SK-N-SH treated with all-trans-retinoic acid at 6 μM for 48 hours (cell line): ENCODE measurements at regions not wholly inside any gene's neighbourhood (a gene's known extent, or its start where the extent isn't known, plus 50 kb on each side); places are given as distances from the start of the nearest gene placed in this dataset.

Experiments used
- ATAC-seq: fragments of 200-7000 bp; cut with Tn5 transposase; 3 replicates; pipeline ENCODE4 v1.9.1; 2020; ENCODE audit warnings: mild to moderate bottlenecking, moderate library complexity
- ARNTL ChIP-seq: fragments of 450-650 bp; formaldehyde crosslinking; IDR thresholded peaks from 2 replicates; pipeline ENCODE4 v1.5.0; 2020; ENCODE audit warnings: low read depth, mild to moderate bottlenecking, moderate library complexity, borderline replicate concordance
- BACH2 ChIP-seq: fragments of 250-450 bp; sonication (Bioruptor Pico); IDR thresholded peaks from 2 replicates; pipeline ENCODE4 v1.9.0; 2021; ENCODE audit warnings: mild to moderate bottlenecking, borderline replicate concordance
- CREB5 ChIP-seq: fragments of 250-450 bp; sonication (Bioruptor Pico); IDR thresholded peaks from 2 replicates; pipeline ENCODE4 v1.5.1; 2020; ENCODE audit warnings: low read depth, mild to moderate bottlenecking, moderate library complexity
- CSDC2 ChIP-seq: fragments of 250-450 bp; sonication (Bioruptor Pico); IDR thresholded peaks from 2 replicates; pipeline ENCODE4 v1.5.0; 2020; ENCODE audit warnings: mild to moderate bottlenecking, moderate library complexity
- CSRNP3 ChIP-seq: fragments of 250-450 bp; sonication (Bioruptor Pico); IDR thresholded peaks from 2 replicates; pipeline ENCODE4 v1.5.1; 2021; ENCODE audit warnings: mild to moderate bottlenecking, moderate library complexity
- ISL1 ChIP-seq: fragments of 250-450 bp; sonication (Bioruptor Pico); IDR thresholded peaks from 2 replicates; pipeline ENCODE4 v2.1.2; 2022; ENCODE audit warnings: mild to moderate bottlenecking, moderate library complexity
- OSR1 ChIP-seq: fragments of 250-450 bp; sonication (Bioruptor Pico); IDR thresholded peaks from 2 replicates; pipeline ENCODE4 v1.8.0; 2022; ENCODE audit warnings: moderate library complexity, mild to moderate bottlenecking, inconsistent platforms
- PATZ1 ChIP-seq: fragments of 250-450 bp; sonication (Bioruptor Pico); IDR thresholded peaks from 2 replicates; pipeline ENCODE4 v1.8.0; 2020; ENCODE audit warnings: mild to moderate bottlenecking, moderate library complexity, borderline replicate concordance
- POU6F1 ChIP-seq: fragments of 250-450 bp; sonication (Bioruptor Pico); IDR thresholded peaks from 2 replicates; pipeline ENCODE4 v1.8.0; 2021; ENCODE audit warnings: low read depth, mild to moderate bottlenecking, moderate library complexity, borderline replicate concordance
- PPARA ChIP-seq: fragments of 250-450 bp; sonication (Bioruptor Pico); IDR thresholded peaks from 2 replicates; pipeline ENCODE4 v1.5.0; 2020; ENCODE audit warnings: mild to moderate bottlenecking, borderline replicate concordance
- RARB ChIP-seq: fragments of 250-450 bp; sonication (Bioruptor Pico); IDR thresholded peaks from 2 replicates; pipeline ENCODE4 v1.8.0; 2021; ENCODE audit warnings: mild to moderate bottlenecking, moderate library complexity
- SNAI2 ChIP-seq: fragments of 250-450 bp; sonication (Bioruptor Pico); IDR thresholded peaks from 2 replicates; pipeline ENCODE4 v1.5.0; 2020; ENCODE audit warnings: mild to moderate bottlenecking, moderate library complexity
- TCF4 ChIP-seq: fragments of 250-450 bp; sonication (Bioruptor Pico); IDR thresholded peaks from 2 replicates; pipeline ENCODE4 v1.8.0; 2021; ENCODE audit warnings: mild to moderate bottlenecking, moderate library complexity, borderline replicate concordance
- TOX ChIP-seq: fragments of 250-450 bp; sonication (Bioruptor Pico); IDR thresholded peaks from 2 replicates; pipeline ENCODE4 v1.8.0; 2021; ENCODE audit warnings: mild to moderate bottlenecking, moderate library complexity, borderline replicate concordance
- TSHZ2 ChIP-seq: fragments of 250-450 bp; sonication (Bioruptor Pico); IDR thresholded peaks from 2 replicates; pipeline ENCODE4 v1.5.0; 2020; ENCODE audit warnings: mild to moderate bottlenecking, moderate library complexity
- ZC3H10 ChIP-seq: fragments of 250-450 bp; sonication (Bioruptor Pico); IDR thresholded peaks from 2 replicates; pipeline ENCODE4 v1.5.1; 2021; ENCODE audit warnings: mild to moderate bottlenecking, moderate library complexity
- ZFP3 ChIP-seq: fragments of 250-450 bp; sonication (Bioruptor Pico); IDR thresholded peaks from 2 replicates; pipeline ENCODE4 v1.5.0; 2020; ENCODE audit warnings: mild to moderate bottlenecking, moderate library complexity
- ZFP30 ChIP-seq: fragments of 450-650 bp; formaldehyde crosslinking; IDR thresholded peaks from 2 replicates; pipeline ENCODE4 v1.5.0; 2022; ENCODE audit warnings: mild to moderate bottlenecking, moderate library complexity
- ZNF565 ChIP-seq: fragments of 450-650 bp; formaldehyde crosslinking; conservative IDR thresholded peaks from 2 replicates; pipeline ENCODE4 v1.5.0; 2020; ENCODE audit warnings: low read depth, mild to moderate bottlenecking, moderate library complexity
- ZNF70 ChIP-seq: fragments of 450-650 bp; formaldehyde crosslinking; IDR thresholded peaks from 2 replicates; pipeline ENCODE4 v1.5.0; 2020; ENCODE audit warnings: mild to moderate bottlenecking, moderate library complexity

GRCh38 chr10:4189281-4189680 is 404.3 kb upstream of the KLF6 start:
- no peak for ATAC-seq
- TF ChIP-seq CREB5 (CRISPR knock-in tag) (no peak), RARB (CRISPR knock-in tag) (no peak), BACH2 (no peak)

- ATAC-seq = no peak
- TF ChIP-seq ZNF565 = no peak
- no peak for TF ChIP-seq CREB5 (CRISPR knock-in tag)
- no peak for TF ChIP-seq ZFP30 (CRISPR knock-in tag)
- no peak for TF ChIP-seq CSRNP3 (CRISPR knock-in tag)
- no peak for TF ChIP-seq BACH2
- TF ChIP-seq TSHZ2 (CRISPR knock-in tag) = no peak
- no peak for TF ChIP-seq RARB (CRISPR knock-in tag)
- no peak for TF ChIP-seq TCF4 (CRISPR knock-in tag)
- TF ChIP-seq SNAI2 = no peak
- no peak for TF ChIP-seq ZFP3 (CRISPR knock-in tag)
- TF ChIP-seq ZC3H10 (CRISPR knock-in tag) = no peak
- no peak for TF ChIP-seq PPARA
Measured at GRCh38 chr10:4188406-4188805, 403.4 kb upstream of the KLF6 start.

GRCh38 chr10:4186849-4187540 is 402.0 kb upstream of the KLF6 start:
- ATAC-seq = no peak
- TF ChIP-seq ARNTL (CRISPR knock-in tag) (no peak), ISL1 (CRISPR knock-in tag) (no peak), PPARA (no peak)
- TF ChIP-seq, all 23 proteins: peak for 0

GRCh38 chr10:4183761-4184261 is 398.8 kb upstream of the KLF6 start:
- peak; percentile 27; the same call in 2 of the 3 replicates for ATAC-seq
- TF ChIP-seq CREB5 (CRISPR knock-in tag) (no peak), TSHZ2 (CRISPR knock-in tag) (no peak), ARNTL (CRISPR knock-in tag) (no peak), ZC3H10 (CRISPR knock-in tag) (no peak), POU6F1 (CRISPR knock-in tag) (no peak), OSR1 (CRISPR knock-in tag) (no peak), ZNF565 (no peak), TOX (CRISPR knock-in tag) (no peak), ZNF70 (CRISPR knock-in tag) (no peak), CSDC2 (CRISPR knock-in tag) (no peak), RARB (CRISPR knock-in tag) (no peak), TCF4 (CRISPR knock-in tag) (no peak), PATZ1 (no peak)
